ENCODE measurements at regions not wholly inside any gene's neighbourhood (a gene's known extent, or its start where the extent isn't known, plus 50 kb on each side); places are given as distances from the start of the nearest gene placed in this dataset.

- DNase-seq = peak in 1 of 3 donors; percentile 14
These were observed 947.0 kb upstream of the CDH2 start for GRCh38 chr18:29123706-29124530.

DNA sequence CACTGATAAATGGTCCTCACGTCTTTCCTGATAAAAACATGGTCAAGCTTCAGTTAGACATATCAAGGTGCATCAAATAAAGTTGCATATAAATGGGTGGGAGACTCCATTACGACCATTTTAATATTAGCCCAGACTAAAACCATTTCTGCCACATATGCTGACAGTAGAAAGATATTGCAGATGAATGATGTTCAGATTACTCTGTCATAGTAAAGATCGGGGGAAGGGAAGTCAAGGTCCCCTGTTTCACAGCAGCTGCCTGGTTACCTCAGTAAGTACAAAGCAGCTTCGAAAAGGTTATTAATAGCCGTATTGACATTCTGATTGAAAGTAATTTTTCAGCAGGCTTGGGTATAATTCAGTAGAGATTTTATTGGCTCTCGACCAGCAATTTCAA is 927.7 kb upstream of the CDH2 start:
- DNase-seq = no peak

- no peak for DNase-seq
These were observed 927.3 kb upstream of the CDH2 start for GRCh38 chr18:29104227-29104626.

DNA sequence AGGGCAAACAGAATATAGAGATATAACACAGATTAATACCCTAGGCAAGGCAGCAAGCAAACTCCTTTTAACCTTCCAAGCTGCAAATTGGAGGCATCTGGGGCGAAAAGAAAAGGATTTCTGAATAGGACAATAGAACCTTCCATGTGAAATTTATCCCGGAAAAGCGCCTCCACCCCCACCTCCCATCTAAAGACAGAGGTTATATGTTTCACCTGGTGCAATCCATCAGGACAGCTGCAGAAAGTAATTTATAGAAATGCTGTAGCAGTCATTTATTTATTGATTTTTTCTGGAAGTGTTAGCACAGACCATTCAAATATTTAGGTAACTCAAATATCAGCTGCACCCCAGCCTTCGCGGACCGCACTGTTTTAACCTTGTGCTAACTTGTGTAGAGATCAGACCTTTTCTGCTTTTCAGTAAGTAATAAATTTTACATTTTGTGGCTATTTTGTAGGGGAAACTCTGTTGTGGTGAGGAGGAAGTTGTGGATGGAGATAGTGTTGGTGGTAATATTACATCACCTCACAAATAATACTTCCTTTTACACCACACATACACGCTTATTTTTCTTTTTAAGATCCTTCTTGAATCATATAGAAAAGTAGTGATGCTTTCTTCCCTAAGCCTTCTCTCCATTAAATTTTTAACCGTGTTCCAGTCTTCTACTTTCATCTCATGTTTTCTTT is 919.3 kb upstream of the CDH2 start:
- peak; percentile 13 to 60 (median 56) for DNase-seq

DNA sequence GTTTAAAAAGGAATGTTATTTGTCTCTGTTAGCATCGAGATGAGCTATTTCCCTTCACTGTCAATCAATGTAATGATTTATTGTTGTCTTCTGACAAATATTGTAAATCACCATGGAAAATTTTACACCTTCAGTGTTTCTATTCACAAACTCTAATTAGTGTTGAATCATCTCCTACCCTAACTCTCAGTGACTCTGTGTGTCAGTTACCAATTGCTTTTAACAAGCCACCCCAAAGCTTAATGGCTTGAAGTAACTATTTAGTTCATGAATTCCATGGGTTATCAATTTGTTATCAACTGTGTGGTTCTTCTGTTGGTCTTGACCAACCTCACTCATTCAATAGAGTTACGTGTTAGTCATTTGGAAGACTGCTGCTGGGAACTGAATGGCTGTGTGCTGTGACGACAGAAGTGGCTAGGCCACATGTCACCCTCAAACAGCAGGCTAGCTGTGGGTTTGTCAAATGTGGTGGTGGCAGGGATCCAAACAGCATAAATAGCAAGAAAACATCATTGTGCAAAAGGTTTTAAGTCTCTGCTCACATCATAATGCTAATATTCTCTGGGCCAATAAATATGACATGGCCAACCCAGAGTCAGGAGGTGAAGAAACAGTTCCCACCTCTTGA is 910.8 kb upstream of the CDH2 start:
- no peak for DNase-seq

DNA sequence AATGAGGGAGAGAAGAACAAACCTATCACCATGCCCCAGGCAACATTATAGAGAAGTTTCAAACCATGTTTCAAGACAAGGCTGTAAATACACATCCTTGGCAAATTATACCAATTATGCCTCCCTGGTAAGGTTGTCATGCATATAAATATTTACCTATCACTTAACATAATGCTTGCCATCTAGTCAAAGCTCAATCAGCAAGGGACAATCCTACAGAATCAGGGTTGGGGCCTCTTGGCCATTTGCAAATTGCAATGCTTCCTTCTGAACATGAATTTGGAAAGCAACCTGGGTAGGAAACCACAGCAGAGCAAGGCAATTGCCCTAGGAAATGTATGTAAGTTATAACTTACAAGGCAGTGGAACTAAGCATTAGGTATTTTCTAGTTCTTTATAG is 907.2 kb upstream of the CDH2 start:
- DNase-seq = no peak

- DNase-seq = no peak
These were observed 906.6 kb upstream of the CDH2 start for GRCh38 chr18:29083545-29083944.

DNA sequence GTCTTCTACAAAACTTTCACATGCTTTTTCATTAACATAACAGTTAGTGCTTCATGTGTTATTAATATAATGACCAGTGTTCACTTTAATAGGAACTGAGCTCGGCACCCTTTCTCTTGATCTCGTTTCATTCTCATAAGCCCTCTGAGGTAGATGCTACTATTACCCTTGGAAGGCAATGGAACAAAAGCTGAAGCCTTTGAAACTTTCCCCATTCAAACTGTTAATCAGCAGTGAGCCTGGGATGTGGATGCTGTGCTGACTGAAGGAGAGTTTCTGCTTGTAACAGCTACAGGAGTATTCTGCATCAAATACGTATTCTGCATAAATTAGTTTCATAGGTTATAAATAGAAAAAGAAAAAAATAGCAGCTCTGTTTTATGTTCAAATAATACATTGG is 904.0 kb upstream of the CDH2 start:
- DNase-seq = no peak

DNA sequence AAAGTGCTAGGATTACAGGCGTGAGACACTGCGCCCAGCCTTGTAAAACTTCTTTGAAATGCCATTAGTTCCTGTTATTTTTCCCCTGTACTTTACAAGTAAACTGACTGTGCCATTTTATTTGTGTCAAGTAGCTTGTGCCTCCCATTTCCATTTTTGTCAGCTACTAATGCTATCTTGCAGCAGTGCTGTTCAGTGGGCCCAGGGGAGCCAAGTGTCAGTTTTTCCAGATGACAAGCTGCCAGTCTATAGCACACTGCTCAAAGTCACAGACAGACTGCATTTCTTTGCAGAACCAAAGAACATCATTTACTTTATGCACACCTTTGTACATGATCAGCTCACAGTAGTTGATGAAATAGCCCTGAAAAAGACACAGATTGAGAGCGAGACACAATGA is 901.3 kb upstream of the CDH2 start:
- no peak for DNase-seq

- DNase-seq = no peak
These were observed 900.4 kb upstream of the CDH2 start for GRCh38 chr18:29077344-29077743.

- no peak for DNase-seq
These were observed 899.7 kb upstream of the CDH2 start for GRCh38 chr18:29076645-29077044.

- no peak for DNase-seq
These were observed 897.2 kb upstream of the CDH2 start for GRCh38 chr18:29074147-29074546.

DNA sequence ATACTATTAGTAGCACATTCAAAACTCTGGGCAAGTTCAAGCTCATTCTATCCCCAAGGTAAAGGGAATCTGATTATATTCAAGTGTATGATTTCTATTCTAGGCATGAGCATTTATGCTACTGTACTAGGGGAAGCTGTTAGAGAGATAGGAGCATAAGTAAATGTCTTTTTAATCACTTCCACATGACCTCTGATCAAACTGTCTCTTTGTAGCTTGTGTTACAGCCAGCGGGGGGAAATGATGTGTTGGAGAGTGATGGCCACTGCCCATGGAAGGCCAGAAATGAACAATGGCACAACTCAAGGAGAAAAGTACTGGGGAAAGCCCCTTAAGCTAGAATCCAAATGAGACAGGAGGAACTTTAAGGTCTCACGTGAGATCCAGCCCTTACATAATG is 894.9 kb upstream of the CDH2 start:
- DNase-seq = no peak

DNA sequence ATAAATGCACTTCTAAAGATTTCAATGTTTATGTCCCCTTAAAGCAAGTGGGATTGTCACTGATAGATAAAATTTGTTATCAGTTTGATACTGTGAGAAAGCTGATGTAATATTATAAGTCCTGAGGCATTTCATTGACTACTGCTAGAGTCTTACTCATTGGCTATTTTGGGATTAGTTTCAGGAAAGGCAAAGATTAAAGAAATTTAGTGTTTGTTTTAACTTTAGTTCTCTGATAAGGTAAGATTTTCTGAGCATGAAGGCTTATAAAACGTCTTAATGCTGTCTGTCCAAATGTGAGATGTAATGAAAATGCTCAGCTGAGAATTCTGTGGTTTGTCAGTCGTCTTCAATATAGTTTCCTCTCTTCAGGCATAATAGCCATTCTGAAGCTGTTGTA is 886.4 kb upstream of the CDH2 start:
- DNase-seq = no peak

DNA sequence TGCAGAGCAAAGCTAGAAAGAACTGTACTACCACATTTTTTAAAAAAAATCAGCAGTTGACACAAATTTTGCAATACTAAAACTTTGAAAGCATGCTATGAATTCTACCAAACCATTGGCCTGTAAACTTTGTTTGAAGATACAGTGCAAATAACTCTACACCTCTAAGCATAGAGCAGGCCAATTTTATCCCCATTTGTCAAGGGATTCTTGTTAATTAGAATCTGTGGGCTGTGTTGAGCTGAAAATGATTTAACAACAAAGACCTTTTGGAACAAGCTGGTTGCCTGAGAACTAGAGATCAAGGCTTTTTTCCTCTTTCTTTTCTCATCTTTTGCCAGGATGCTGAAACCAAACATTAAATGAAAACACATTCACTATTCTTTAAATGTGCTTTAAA is 886.0 kb upstream of the CDH2 start:
- DNase-seq = no peak

DNA sequence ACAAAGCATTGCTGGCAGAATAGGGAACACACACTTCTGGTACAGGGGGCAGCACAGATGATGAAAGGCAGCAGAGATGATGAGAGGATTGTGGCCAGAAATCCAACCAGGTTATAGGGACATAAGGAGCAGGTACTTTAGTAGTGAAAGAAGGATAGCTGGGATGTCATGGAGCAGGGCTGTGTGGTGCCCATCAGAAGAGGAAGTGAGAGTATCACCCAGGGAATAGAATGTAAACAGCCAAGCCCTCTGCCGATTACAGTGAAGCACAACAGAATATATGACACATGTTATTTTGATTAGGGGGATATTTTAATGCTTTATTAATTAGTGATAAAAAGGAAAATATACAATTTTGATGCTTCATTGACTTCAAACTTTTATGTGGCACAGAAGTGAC is 883.4 kb upstream of the CDH2 start:
- peak in 2 of 3 donors; percentile 5 to 20 for DNase-seq

GRCh38 chr18:29057703-29058102 is 880.8 kb upstream of the CDH2 start:
- no peak for DNase-seq

DNA sequence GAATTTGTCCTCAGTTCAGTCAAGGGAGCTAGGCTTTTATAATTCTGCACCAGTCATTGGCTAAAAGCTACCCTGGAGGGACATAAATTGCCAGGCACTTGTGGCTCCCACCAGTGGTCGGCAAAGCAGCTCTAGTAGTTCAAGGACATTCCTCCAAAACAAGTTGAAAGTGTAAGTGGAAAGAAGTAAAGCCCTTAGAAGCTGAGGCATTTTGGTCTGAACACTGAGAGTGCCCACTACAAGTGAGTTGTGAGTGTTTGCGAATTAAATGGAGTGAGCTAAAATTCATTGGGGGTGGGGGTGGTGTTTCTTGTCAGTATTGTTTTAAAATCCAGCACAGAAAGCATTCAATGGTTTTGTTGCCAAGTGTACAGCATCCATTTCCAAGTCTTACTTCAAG is 879.9 kb upstream of the CDH2 start:
- DNase-seq = no peak

DNA sequence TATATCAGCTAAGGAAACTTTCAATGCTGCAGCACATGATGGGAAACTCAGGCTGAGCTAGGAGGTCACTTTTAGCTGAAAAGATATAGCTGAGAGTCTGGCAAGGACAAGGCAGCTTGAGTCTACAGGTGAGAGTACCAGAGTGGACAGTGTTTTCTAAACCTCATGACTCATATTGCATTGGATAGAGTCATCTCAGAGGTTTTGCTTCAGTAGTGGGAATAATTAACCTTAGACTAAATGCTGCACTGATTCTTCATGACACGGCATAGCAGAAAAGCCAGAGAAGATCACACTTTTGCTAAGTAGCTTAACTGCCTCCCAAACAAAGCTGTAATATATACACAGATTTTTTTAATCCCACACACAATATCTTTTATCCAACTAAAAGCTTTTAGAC is 865.0 kb upstream of the CDH2 start:
- no peak for DNase-seq

GRCh38 chr18:29034113-29034856 is 857.4 kb upstream of the CDH2 start:
- no peak for DNase-seq

DNA sequence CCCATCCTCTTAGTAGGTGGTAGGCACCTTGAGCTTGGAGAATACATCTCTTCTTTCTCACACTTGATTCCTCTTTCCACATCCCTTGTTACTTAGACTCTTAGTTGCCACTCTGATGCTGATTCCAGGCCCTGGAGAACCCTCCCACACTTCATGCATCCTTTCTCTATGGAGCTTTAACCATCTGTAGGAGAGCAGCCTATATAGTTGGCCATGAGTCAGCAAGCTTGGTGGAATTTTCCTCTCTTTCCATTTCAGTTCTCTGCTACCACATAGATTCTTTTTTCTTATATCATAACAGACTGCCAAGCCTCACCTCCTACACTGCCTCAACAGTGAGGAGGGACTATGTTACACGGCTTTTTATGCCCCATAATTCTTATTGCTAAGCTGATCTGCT is 851.6 kb upstream of the CDH2 start:
- DNase-seq = no peak

- no peak for DNase-seq
These were observed 842.0 kb upstream of the CDH2 start for GRCh38 chr18:29018976-29019375.

GRCh38 chr18:29012883-29013465 is 836.0 kb upstream of the CDH2 start:
- no peak for DNase-seq

Measured in suppressor macrophage treated with lipopolysaccharide for 1 hour (primary cell).